ENCODE measurements at regions not wholly inside any gene's neighbourhood (a gene's known extent, or its start where the extent isn't known, plus 50 kb on each side); places are given as distances from the start of the nearest gene placed in this dataset.

- Histone ChIP-seq H3K4me3 (ENCODE audit: low read depth, low read length) (no peak overlapping the region), H3K36me3 (ENCODE audit: control insufficient read depth, insufficient read depth, low read length) (no peaks in the 10 kb centered on the region)
- FAIRE-seq, result no peak
Measured at GRCh38 chr15:36392676-36393266, 186.7 kb upstream of the CDIN1 start.

GRCh38 chr15:36398212-36398611 lies 181.2 kb upstream of the CDIN1 start:
- Histone ChIP-seq H3K4me3 (ENCODE audit: low read depth, low read length) (no peak overlapping the region), H3K36me3 (ENCODE audit: control insufficient read depth, insufficient read depth, low read length) (no peaks in the 10 kb centered on the region), H3K27me3 (ENCODE audit: control insufficient read depth, insufficient read depth, low read length) (no peaks in the 10 kb centered on the region)
- no peak for TF ChIP-seq CTCF (IDR thresholded peaks at IDR 0.05; ENCODE audit: insufficient read depth, low read length, severe bottlenecking)
- DNase-seq (ENCODE audit: low read depth) (no peak), FAIRE-seq (no peak)

More at GRCh38 chr15:36392676-36393266, 186.7 kb upstream of the CDIN1 start:
- TF ChIP-seq CTCF (IDR thresholded peaks at IDR 0.05; ENCODE audit: insufficient read depth, low read length, severe bottlenecking), result no peak
- H3K27me3 ChIP-seq (ENCODE audit: control insufficient read depth, insufficient read depth, low read length), result no peaks in the 10 kb centered on the region
- DNase-seq (ENCODE audit: low read depth), result peak; percentile 64

DNA sequence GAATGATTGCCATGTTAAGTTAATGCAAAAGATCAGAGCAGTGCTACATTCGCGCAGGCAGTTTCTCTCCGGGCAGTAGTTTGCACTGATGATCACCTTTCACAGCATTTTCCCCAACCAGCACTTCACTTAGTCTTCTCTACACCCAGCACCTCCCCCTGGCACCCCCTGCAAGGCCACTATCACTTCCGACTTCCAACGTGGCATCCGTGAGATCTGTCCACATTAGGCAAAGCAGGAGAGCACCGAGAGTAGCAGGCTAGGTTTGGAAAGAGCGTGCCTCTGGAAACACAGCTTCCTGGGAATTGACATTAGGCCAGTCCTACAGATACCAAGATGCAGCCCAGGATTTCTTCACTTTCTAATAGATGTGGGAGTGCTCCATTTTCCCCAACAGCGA lies 180.2 kb upstream of the CDIN1 start:
- TF ChIP-seq CTCF (IDR thresholded peaks at IDR 0.05; ENCODE audit: insufficient read depth, low read length, severe bottlenecking), result no peak
- no peak overlapping the region for H3K4me3 ChIP-seq (ENCODE audit: low read depth, low read length)
- DNase-seq (ENCODE audit: low read depth) (no peak), FAIRE-seq (no peak)
- H3K36me3 ChIP-seq (ENCODE audit: control insufficient read depth, insufficient read depth, low read length), result no peaks in the 10 kb centered on the region
- no peaks in the 10 kb centered on the region for H3K27me3 ChIP-seq (ENCODE audit: control insufficient read depth, insufficient read depth, low read length)

- no peak overlapping the region for H3K4me3 ChIP-seq (ENCODE audit: low read depth, low read length)
- H3K36me3 ChIP-seq (ENCODE audit: control insufficient read depth, insufficient read depth, low read length), result no peaks in the 10 kb centered on the region
- FAIRE-seq (no peak), DNase-seq (ENCODE audit: low read depth) (no peak)
- no peaks in the 10 kb centered on the region for H3K27me3 ChIP-seq (ENCODE audit: control insufficient read depth, insufficient read depth, low read length)
- TF ChIP-seq CTCF (IDR thresholded peaks at IDR 0.05; ENCODE audit: insufficient read depth, low read length, severe bottlenecking), result no peak
Measured at GRCh38 chr15:36400936-36401585, 178.4 kb upstream of the CDIN1 start.

DNA sequence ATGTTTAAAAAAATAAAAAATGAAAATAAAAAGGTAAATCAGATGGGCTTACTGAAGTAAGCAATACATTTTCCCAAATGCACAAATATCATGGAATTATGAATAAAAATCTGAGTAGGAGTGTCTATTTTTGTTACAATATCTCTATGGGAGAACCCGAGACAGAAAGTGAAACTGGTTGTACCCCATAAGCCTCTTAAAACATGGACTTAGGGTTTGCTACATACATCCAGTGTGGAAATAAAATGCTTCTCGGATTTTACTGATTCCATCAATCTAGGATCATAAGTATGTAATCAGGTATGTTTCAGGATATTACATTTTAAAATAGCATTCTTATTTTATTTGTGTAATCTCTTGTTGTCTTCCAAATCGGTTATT lies 177.8 kb upstream of the CDIN1 start:
- Histone ChIP-seq H3K36me3 (ENCODE audit: control insufficient read depth, insufficient read depth, low read length) (no peaks in the 10 kb centered on the region), H3K27me3 (ENCODE audit: control insufficient read depth, insufficient read depth, low read length) (no peaks in the 10 kb centered on the region), H3K4me3 (ENCODE audit: low read depth, low read length) (no peak overlapping the region)
- FAIRE-seq, result no peak
- no peak for DNase-seq (ENCODE audit: low read depth)
- TF ChIP-seq CTCF (IDR thresholded peaks at IDR 0.05; ENCODE audit: insufficient read depth, low read length, severe bottlenecking), result no peak

- FAIRE-seq, result no peak
- Histone ChIP-seq H3K36me3 (ENCODE audit: control insufficient read depth, insufficient read depth, low read length) (no peaks in the 10 kb centered on the region), H3K4me3 (ENCODE audit: low read depth, low read length) (no peak overlapping the region), H3K27me3 (ENCODE audit: control insufficient read depth, insufficient read depth, low read length) (no peaks in the 10 kb centered on the region)
- TF ChIP-seq CTCF (IDR thresholded peaks at IDR 0.05; ENCODE audit: insufficient read depth, low read length, severe bottlenecking), result no peak
- DNase-seq (ENCODE audit: low read depth), result no peak
Measured at GRCh38 chr15:36403351-36403750, 176.1 kb upstream of the CDIN1 start.
